ENCODE measurements at regions not wholly inside any gene's neighbourhood (a gene's known extent, or its start where the extent isn't known, plus 50 kb on each side); places are given as distances from the start of the nearest gene placed in this dataset.

DNA sequence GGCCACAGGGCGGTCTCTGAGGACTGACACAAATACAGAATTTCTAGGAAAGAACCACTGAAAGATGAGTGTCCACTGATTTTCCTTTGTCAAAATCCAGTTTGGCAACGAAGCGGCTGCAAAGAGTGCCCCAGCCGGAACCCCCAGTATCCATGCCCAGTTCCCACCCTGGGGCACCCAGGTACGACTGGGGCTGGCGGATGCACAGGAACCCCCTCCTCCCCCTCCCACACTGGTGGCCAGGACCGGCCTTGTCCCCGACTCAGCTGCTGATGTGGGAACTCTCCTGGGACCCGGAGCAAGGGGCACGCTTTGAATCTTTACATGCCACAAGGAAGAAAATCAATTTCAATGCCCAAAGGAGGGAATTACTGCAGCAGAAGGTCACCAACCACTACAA lies 220.8 kb upstream of the ZNF507 start:
- 82% methylated on average over 4 of the region's 10 CpGs; no CpG with 5 or more reads in 1 of the 2 donors for WGBS, 2 donors (ENCODE audit: low coverage in 1 of 2)
- TF ChIP-seq POLR2AphosphoS5 (IDR thresholded peaks at IDR 0.05) (no peak), EP300 (IDR thresholded peaks at IDR 0.05) (no peak), POLR2A (IDR thresholded peaks at IDR 0.05) (no peak)
- TF ChIP-seq, protein P1, sequence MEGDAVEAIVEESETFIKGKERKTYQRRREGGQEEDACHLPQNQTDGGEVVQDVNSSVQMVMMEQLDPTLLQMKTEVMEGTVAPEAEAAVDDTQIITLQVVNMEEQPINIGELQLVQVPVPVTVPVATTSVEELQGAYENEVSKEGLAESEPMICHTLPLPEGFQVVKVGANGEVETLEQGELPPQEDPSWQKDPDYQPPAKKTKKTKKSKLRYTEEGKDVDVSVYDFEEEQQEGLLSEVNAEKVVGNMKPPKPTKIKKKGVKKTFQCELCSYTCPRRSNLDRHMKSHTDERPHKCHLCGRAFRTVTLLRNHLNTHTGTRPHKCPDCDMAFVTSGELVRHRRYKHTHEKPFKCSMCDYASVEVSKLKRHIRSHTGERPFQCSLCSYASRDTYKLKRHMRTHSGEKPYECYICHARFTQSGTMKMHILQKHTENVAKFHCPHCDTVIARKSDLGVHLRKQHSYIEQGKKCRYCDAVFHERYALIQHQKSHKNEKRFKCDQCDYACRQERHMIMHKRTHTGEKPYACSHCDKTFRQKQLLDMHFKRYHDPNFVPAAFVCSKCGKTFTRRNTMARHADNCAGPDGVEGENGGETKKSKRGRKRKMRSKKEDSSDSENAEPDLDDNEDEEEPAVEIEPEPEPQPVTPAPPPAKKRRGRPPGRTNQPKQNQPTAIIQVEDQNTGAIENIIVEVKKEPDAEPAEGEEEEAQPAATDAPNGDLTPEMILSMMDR (IDR thresholded peaks at IDR 0.05) = no peak
- H3K4me1 ChIP-seq = no peaks in the 10 kb centered on the region
- H3K36me3 ChIP-seq = no peaks in the 10 kb centered on the region
- H3K27me3 ChIP-seq = peaks cover 33% of the 10 kb centered on the region
- ATAC-seq = no peak
- no peak overlapping the region for H3K27ac ChIP-seq
- H3K4me3 ChIP-seq = no peak overlapping the region
- no peaks in the 10 kb centered on the region for H3K9me3 ChIP-seq

DNA sequence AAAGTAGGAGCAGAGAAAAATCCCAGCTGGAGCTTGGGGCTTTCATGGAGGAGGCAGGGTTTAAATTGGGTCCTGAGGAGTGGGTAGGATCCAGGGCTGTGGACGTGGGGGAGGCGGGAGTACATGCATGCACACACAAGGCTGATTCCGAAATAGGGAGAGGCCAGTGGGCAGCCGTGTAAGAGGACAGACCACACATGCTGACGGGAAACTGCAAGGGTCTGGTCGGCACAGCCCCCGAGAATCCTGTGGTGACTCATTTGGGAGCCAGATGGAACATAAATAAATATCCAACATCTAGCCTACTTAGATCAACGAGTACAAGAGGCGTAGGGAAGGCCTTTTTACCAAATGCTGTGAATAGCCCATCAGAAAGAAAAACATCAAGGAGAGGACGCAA lies 216.3 kb upstream of the ZNF507 start:
- TF ChIP-seq EP300 (IDR thresholded peaks at IDR 0.05) = no peak
- no peak for TF ChIP-seq POLR2A (IDR thresholded peaks at IDR 0.05)
- TF ChIP-seq, protein P1 (IDR thresholded peaks at IDR 0.05) = no peak
- no peak for TF ChIP-seq POLR2AphosphoS5 (IDR thresholded peaks at IDR 0.05)
- H3K27me3 ChIP-seq = peaks cover 16% of the 10 kb centered on the region
- H3K9me3 ChIP-seq = no peaks in the 10 kb centered on the region
- no peaks in the 10 kb centered on the region for H3K4me1 ChIP-seq
- no peak overlapping the region for H3K4me3 ChIP-seq
- no peaks in the 10 kb centered on the region for H3K36me3 ChIP-seq
- 33 to 50% methylated on average over 7 to 9 of the region's 10 CpGs for WGBS, 2 donors (ENCODE audit: low coverage in 1 of 2)
- no peak for ATAC-seq
- no peak overlapping the region for H3K27ac ChIP-seq

DNA sequence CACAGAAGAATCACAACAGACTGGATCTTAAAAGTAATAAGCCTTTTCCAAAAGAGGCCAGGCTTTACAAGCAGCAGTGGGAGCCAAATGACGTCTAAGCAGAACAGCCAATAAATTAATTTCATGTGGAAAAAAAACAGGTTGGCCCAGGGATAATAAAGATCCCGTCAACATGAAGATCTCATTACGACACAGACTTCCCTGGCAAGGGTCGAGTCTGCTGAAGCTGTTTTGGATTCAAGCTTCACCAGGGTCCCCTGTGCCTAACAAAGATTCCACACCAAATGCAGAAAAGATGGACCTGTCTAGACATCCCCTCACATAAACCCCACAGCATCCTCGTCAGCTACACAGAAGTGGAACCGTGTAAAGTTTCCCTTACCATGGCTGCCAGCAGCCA lies 215.1 kb upstream of the ZNF507 start:
- H3K36me3 ChIP-seq = no peaks in the 10 kb centered on the region
- no peaks in the 10 kb centered on the region for H3K4me1 ChIP-seq
- no peak overlapping the region for H3K4me3 ChIP-seq
- H3K27me3 ChIP-seq = peaks cover 8% of the 10 kb centered on the region
- no peak for ATAC-seq
- 32 to 34% methylated on average over 3 to 6 of the region's 6 CpGs for WGBS, 2 donors (ENCODE audit: low coverage in 1 of 2)
- H3K9me3 ChIP-seq = no peaks in the 10 kb centered on the region
- TF ChIP-seq, protein P1 (IDR thresholded peaks at IDR 0.05) = no peak
- TF ChIP-seq POLR2A (IDR thresholded peaks at IDR 0.05) (no peak), EP300 (IDR thresholded peaks at IDR 0.05) (no peak), POLR2AphosphoS5 (IDR thresholded peaks at IDR 0.05) (no peak)
- H3K27ac ChIP-seq = no peak overlapping the region

DNA sequence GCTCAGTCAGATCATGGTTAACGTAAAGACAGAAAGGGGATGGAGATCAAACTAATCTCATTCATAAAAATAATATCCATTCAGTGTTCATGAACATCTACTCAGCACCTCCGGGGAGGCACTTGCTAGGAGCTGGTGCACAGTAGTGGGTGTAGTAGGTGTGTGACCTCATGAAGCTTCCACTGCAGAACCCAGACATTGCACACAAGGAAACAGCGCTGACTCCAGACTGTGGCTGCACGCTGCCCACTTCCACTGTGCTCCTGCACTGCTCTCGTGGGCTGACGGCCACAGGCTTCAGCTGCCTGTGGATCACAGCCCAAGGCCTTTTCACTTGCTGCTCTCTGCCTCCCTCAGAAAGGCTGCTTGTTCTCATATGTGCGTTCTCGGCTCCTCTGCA lies 214.4 kb upstream of the ZNF507 start:
- ATAC-seq = no peak
- no peaks in the 10 kb centered on the region for H3K36me3 ChIP-seq
- no peaks in the 10 kb centered on the region for H3K9me3 ChIP-seq
- no peak for TF ChIP-seq POLR2A (IDR thresholded peaks at IDR 0.05)
- no peak for TF ChIP-seq EP300 (IDR thresholded peaks at IDR 0.05)
- no peak for TF ChIP-seq POLR2AphosphoS5 (IDR thresholded peaks at IDR 0.05)
- TF ChIP-seq, protein P1 (IDR thresholded peaks at IDR 0.05) = no peak
- H3K27ac ChIP-seq = no peak overlapping the region
- 46 to 88% methylated on average over 7 to 8 of the region's 8 CpGs for WGBS, 2 donors (ENCODE audit: low coverage in 1 of 2)
- peaks cover 2% of the 10 kb centered on the region for H3K27me3 ChIP-seq
- no peak overlapping the region for H3K4me3 ChIP-seq
- no peaks in the 10 kb centered on the region for H3K4me1 ChIP-seq

DNA sequence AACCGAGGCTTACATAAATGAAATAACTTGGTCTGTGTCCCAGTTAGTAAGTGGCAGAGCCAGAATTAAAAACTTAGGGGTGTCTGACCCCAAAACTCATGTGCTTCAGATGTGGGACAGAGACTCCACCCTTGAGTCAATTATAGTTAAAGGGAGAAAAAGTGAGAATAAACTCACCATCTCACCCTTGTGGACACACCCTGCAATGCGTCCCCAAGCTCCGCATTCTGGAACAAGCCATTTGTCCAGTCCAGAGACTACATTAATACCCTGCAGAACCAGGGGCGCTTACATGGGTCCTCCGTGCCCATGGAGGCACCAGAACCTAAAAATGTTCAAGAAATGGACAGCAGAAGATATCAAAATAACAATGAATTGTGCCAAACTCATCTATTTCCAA lies 207.0 kb upstream of the ZNF507 start:
- Histone ChIP-seq H3K27ac (no peak overlapping the region), H3K27me3 (no peaks in the 10 kb centered on the region), H3K36me3 (no peaks in the 10 kb centered on the region), H3K4me1 (no peaks in the 10 kb centered on the region), H3K9me3 (no peaks in the 10 kb centered on the region), H3K4me3 (no peak overlapping the region)
- no peak for ATAC-seq
- TF ChIP-seq, protein P1 (IDR thresholded peaks at IDR 0.05) = no peak
- TF ChIP-seq POLR2AphosphoS5 (IDR thresholded peaks at IDR 0.05) (no peak), EP300 (IDR thresholded peaks at IDR 0.05) (no peak), POLR2A (IDR thresholded peaks at IDR 0.05) (no peak)
- WGBS, 2 donors (ENCODE audit: low coverage in 1 of 2) = 76 to 80% methylated on average over 1 to 5 of the region's 5 CpGs

All from gastroesophageal sphincter (tissue), 4 donors.